Testis (tissue), 2 donors: ENCODE measurements at regions not wholly inside any gene's neighbourhood (a gene's known extent, or its start where the extent isn't known, plus 50 kb on each side); places are given as distances from the start of the nearest gene placed in this dataset.

Experiments
- DNase-seq: peaks from one replicate; pipeline ENCODE4 v3.0.0-alpha.2; 2019
- H3K27ac ChIP-seq, 2 donors: fragments of 200-600 bp; sonication (generic); one replicate each; pipeline ENCODE4 v1.5.1; 2019
- H3K27me3 ChIP-seq: fragments of 200-600 bp; sonication (generic); one replicate; pipeline ENCODE4 v1.5.1; 2019
- H3K36me3 ChIP-seq: fragments of 200-600 bp; sonication (generic); one replicate; pipeline ENCODE4 v1.5.1; 2017; ENCODE audit warnings: low read depth; ENCODE audit errors: missing control alignments
- H3K4me1 ChIP-seq: fragments of 200-600 bp; sonication (generic); one replicate; pipeline ENCODE4 v1.5.1; 2019
- H3K4me3 ChIP-seq, 2 donors: fragments of 200-600 bp; sonication (generic); one replicate each; pipeline ENCODE4 v1.5.1; 2017 to 2019
- H3K9me3 ChIP-seq: fragments of 200-600 bp; sonication (generic); one replicate; pipeline ENCODE4 v1.5.1; 2017
- POLR2A ChIP-seq: fragments of 450-650 bp; IDR thresholded peaks from one replicate; pipeline ENCODE4 v1.6.1; 2017; ENCODE audit warnings: antibody characterized with exemption, mild to moderate bottlenecking, moderate library complexity
- WGBS, 2 donors: methylation state at CpG; one replicate each; pipeline ENCODE4 v1.1.5; 2018; 5-methylcytosine and 5-hydroxymethylcytosine counted together
- intact Hi-C: fragments of 100-400 bp; cut with DNase I; formaldehyde crosslinking; loops from one replicate; pipeline ENCODE4 v1.15.1; 2023; ENCODE audit warnings: low total_unique reads
- TF ChIP-seq, protein P1 (sequence below), 3 experiments: fragments of 450-650 bp in 2 of 3; fragments of 200-600 bp in 1 of 3; sonication (generic) in 1 of 3; IDR thresholded peaks; one replicate each; pipeline ENCODE4 v1.5.1; 2016 to 2019; ENCODE audit warnings: antibody characterized with exemption in 3 of 3, mild to moderate bottlenecking in 2 of 3, moderate library complexity in 1 of 3

DNA sequence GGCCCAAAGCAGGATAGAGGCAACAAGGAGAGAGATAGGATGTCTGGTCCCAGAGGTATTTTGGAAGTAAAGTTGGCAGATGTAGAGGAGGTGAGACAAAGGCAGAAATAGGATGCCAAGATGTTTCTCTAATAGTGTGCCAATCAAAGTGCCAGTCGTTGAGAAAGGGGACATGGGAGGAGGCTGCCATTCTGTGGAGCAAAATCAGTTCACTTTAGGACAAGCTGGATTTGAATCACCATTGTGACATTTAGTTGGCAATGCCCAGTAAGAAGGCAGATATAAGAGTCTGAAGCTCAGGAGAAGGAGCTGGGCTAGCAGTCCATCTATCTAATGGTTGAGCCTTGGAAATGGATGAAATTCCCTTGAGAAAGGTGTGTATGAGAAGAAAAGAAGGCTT, 53.8 kb downstream of the ADRB2 start:
- TF ChIP-seq, protein P1, sequence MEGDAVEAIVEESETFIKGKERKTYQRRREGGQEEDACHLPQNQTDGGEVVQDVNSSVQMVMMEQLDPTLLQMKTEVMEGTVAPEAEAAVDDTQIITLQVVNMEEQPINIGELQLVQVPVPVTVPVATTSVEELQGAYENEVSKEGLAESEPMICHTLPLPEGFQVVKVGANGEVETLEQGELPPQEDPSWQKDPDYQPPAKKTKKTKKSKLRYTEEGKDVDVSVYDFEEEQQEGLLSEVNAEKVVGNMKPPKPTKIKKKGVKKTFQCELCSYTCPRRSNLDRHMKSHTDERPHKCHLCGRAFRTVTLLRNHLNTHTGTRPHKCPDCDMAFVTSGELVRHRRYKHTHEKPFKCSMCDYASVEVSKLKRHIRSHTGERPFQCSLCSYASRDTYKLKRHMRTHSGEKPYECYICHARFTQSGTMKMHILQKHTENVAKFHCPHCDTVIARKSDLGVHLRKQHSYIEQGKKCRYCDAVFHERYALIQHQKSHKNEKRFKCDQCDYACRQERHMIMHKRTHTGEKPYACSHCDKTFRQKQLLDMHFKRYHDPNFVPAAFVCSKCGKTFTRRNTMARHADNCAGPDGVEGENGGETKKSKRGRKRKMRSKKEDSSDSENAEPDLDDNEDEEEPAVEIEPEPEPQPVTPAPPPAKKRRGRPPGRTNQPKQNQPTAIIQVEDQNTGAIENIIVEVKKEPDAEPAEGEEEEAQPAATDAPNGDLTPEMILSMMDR (IDR thresholded peaks at IDR 0.05) = no peak
- no peak for TF ChIP-seq POLR2A
- Histone ChIP-seq H3K4me1 (no peaks in the 10 kb centered on the region), H3K9me3 (no peaks in the 10 kb centered on the region), H3K27me3 (no peaks in the 10 kb centered on the region), H3K36me3 (no peaks in the 10 kb centered on the region), H3K27ac (no peak overlapping the region), H3K4me3 (no peak overlapping the region)
- intact Hi-C loops = no loop called here
- DNase-seq = no peak
- WGBS, 2 donors = 60 to 72% methylated on average over 1 of the region's 1 CpG

DNA sequence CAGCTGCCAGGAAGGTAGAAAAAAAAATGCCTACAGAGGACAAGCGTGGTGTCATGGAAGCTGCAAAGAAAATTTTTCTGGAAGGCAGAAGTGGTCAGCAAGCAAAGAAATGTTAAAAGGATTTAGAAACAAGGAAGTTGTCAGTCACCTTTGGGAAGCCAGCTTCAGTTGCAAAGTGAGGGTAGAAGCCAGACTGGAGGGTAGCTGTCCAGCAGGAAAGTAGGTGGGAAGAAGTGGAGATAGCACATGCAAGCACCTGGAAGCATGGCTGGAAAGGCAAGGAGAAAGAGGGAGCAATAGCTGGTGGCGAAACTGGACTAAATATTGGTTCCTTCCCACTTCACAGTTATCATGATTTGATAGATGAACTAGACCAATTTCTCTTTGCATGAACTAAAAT, 54.3 kb downstream of the ADRB2 start:
- no peak overlapping the region for H3K4me3 ChIP-seq
- TF ChIP-seq, protein P1 (IDR thresholded peaks at IDR 0.05) = no peak
- no peak for TF ChIP-seq POLR2A
- no peaks in the 10 kb centered on the region for H3K9me3 ChIP-seq
- WGBS, 2 donors = 84 to 86% methylated on average over 2 of the region's 2 CpGs
- intact Hi-C loops = no loop called here
- H3K27me3 ChIP-seq = no peaks in the 10 kb centered on the region
- DNase-seq = no peak
- no peaks in the 10 kb centered on the region for H3K4me1 ChIP-seq
- no peaks in the 10 kb centered on the region for H3K36me3 ChIP-seq
- H3K27ac ChIP-seq = no peak overlapping the region

DNA sequence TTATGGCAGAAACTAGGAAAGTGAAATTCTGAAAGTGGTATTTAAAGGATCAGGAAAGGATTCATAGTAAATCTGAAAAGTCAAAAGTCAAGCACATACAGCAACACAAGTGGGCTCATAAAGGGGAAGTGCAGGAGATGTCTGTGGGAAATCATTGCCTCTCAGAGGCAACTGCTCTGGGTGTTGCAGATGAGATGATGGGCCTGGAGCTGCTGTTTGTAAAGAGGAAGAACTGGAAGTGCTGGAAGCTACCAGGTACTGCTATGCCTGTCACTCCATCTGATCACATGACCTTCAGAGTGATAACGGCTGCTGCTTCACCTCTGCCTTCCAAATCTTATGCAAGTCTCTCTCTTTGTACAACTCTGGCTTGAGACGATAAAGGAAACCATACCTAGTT, 55.9 kb downstream of the ADRB2 start:
- TF ChIP-seq POLR2A = no peak
- TF ChIP-seq, protein P1 (IDR thresholded peaks at IDR 0.05) = no peak
- Histone ChIP-seq H3K27me3 (no peaks in the 10 kb centered on the region), H3K4me3 (no peak overlapping the region), H3K4me1 (no peaks in the 10 kb centered on the region), H3K9me3 (no peaks in the 10 kb centered on the region), H3K27ac (no peak overlapping the region), H3K36me3 (no peaks in the 10 kb centered on the region)
- intact Hi-C loops = no loop called here
- 69 to 79% methylated on average over 2 of the region's 2 CpGs for WGBS, 2 donors
- no peak for DNase-seq

DNA sequence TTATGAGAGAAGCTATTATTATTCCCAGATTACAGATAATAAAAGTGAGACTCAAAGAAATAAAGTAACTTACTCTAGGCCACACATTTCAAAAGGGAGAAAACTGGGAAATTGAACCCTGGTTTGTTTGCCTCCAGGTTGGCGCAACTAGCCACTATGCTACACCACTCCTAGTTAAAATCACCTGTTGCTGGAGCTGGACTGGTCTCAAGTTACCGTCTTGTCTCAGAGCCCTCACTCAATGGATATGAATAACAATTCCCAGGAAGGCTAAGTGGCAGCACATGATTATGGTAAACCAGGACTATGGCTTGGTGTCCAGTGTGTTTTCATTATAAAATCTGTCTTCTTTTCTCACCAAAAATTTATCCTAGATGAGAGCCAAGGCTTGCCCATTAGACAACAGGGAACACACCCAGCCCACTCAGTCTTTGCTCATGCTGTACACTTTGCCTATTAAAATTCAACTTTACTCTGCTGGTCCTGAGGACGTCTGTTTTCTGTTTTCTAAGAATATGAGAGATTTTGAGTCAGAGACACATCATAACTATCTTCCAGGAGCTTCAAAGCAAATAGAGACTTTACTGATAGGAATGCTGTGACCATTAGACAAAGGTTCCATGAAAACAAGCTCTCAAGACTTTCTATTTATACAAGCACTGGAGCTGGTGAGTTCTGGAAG, 58.1 kb downstream of the ADRB2 start:
- no peak overlapping the region for H3K4me3 ChIP-seq
- H3K27me3 ChIP-seq = no peaks in the 10 kb centered on the region
- H3K9me3 ChIP-seq = no peaks in the 10 kb centered on the region
- DNase-seq = no peak
- TF ChIP-seq, protein P1 (IDR thresholded peaks at IDR 0.05) = no peak
- no peak for TF ChIP-seq POLR2A
- WGBS, 2 donors = 83 to 85% methylated on average over 3 of the region's 3 CpGs
- no peaks in the 10 kb centered on the region for H3K4me1 ChIP-seq
- H3K36me3 ChIP-seq = no peaks in the 10 kb centered on the region
- intact Hi-C loops = no loop called here
- H3K27ac ChIP-seq = no peak overlapping the region
